Smooth muscle cell (in vitro differentiated cells): ENCODE measurements at regions not wholly inside any gene's neighbourhood (a gene's known extent, or its start where the extent isn't known, plus 50 kb on each side); places are given as distances from the start of the nearest gene placed in this dataset.

ENCODE experiments used
- DNase-seq: peaks from one replicate; lab custom pipeline; 2025; ENCODE audit not compliant: unreplicated experiment; lab: John Stamatoyannopoulos, UW
- H2AFZ ChIP-seq: fragments of 200-600 bp; sonication (generic); 2 replicates; pipeline ENCODE4 v1.6.0; 2016; ENCODE audit warnings: antibody characterized with exemption, low read depth, mild to moderate bottlenecking
- H3F3A ChIP-seq: fragments of 200-600 bp; sonication (generic); 2 replicates; pipeline ENCODE4 v1.6.0; 2017; ENCODE audit warnings: antibody characterized with exemption, low read depth
- H3K27ac ChIP-seq: fragments of 200-600 bp; sonication (generic); 2 replicates; pipeline ENCODE4 v1.5.1; 2016; ENCODE audit warnings: low read depth, mild to moderate bottlenecking
- H3K27me3 ChIP-seq: fragments of 200-600 bp; sonication (generic); 2 replicates; pipeline ENCODE4 v1.6.1; 2016; ENCODE audit warnings: low read depth, mild to moderate bottlenecking
- H3K36me3 ChIP-seq: fragments of 200-600 bp; sonication (generic); 2 replicates; pipeline ENCODE4 v1.5.1; 2016; ENCODE audit warnings: low read depth
- H3K4me1 ChIP-seq: fragments of 200-600 bp; sonication (generic); 2 replicates; pipeline ENCODE4 v1.5.1; 2016; ENCODE audit warnings: low read depth
- H3K4me2 ChIP-seq: fragments of 200-600 bp; sonication (generic); 2 replicates; pipeline ENCODE4 v1.6.0; 2016; ENCODE audit warnings: mild to moderate bottlenecking
- H3K4me3 ChIP-seq: fragments of 200-600 bp; sonication (generic); 2 replicates; pipeline ENCODE4 v1.5.1; 2016; ENCODE audit warnings: mild to moderate bottlenecking
- H3K79me2 ChIP-seq: fragments of 200-600 bp; sonication (generic); 2 replicates; pipeline ENCODE4 v1.6.0; 2016; ENCODE audit warnings: low read depth, mild to moderate bottlenecking
- H3K9ac ChIP-seq: fragments of 200-600 bp; sonication (generic); 2 replicates; pipeline ENCODE4 v1.6.0; 2016; ENCODE audit warnings: low read depth
- H3K9me3 ChIP-seq: fragments of 200-600 bp; sonication (generic); replicated peaks from 2 replicates; pipeline ENCODE4 v1.5.1; 2016; ENCODE audit warnings: low read depth
- H4K20me1 ChIP-seq: fragments of 200-600 bp; sonication (generic); 2 replicates; pipeline ENCODE4 v1.6.0; 2016; ENCODE audit warnings: low read depth
- CTCF ChIP-seq: fragments of 200-600 bp; sonication (generic); IDR thresholded peaks from 2 replicates; pipeline ENCODE4 v1.5.1; 2017; ENCODE audit warnings: borderline replicate concordance, mild to moderate bottlenecking, antibody characterized with exemption; ENCODE audit not compliant: insufficient read depth, poor library complexity, severe bottlenecking
- WGBS: methylation state at CpG from one replicate; pipeline ENCODE4 v1.1.7; 2016; ENCODE audit warnings: low lambda C conversion rate; 5-methylcytosine and 5-hydroxymethylcytosine counted together

DNA sequence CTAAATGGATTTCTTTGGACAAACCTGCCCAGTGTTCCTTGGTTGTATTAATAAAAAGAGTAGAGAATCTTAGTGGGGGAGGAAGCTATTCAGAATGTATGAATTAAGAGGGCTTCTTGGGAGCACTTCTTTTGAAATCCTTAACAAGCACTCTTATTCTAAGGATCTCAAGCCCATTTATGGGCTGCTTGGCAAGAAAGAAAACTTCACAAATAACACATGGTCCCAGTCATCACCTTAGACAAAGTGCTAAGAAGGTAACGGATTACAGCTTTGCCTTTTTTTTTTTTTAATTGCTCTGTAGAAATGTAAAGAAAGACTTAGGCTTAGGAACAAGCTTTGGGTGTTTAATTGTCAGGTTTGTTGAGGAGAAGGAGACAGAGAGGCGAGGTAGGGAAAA lies 76.6 kb upstream of the IPO9 start:
- peak overlapping the region; percentile 69 for H3K4me2 ChIP-seq
- no peak for TF ChIP-seq CTCF
- H3K4me1 ChIP-seq, result peaks cover 92% of the 10 kb centered on the region
- no peak overlapping the region for H2AFZ ChIP-seq
- no peak overlapping the region for H3K9ac ChIP-seq
- H3K9me3 ChIP-seq, result no peaks in the 10 kb centered on the region
- WGBS, result 80% methylated on average over 2 of the region's 2 CpGs
- H3K79me2 ChIP-seq, result peaks cover 79% of the 10 kb centered on the region
- DNase-seq, result no peak
- peaks cover 27% of the 10 kb centered on the region for H4K20me1 ChIP-seq
- H3F3A ChIP-seq, result peaks cover 39% of the 10 kb centered on the region
- H3K27me3 ChIP-seq, result no peaks in the 10 kb centered on the region
- peak overlapping the region; percentile 84 for H3K27ac ChIP-seq
- no peak overlapping the region for H3K4me3 ChIP-seq
- H3K36me3 ChIP-seq, result no peaks in the 10 kb centered on the region

DNA sequence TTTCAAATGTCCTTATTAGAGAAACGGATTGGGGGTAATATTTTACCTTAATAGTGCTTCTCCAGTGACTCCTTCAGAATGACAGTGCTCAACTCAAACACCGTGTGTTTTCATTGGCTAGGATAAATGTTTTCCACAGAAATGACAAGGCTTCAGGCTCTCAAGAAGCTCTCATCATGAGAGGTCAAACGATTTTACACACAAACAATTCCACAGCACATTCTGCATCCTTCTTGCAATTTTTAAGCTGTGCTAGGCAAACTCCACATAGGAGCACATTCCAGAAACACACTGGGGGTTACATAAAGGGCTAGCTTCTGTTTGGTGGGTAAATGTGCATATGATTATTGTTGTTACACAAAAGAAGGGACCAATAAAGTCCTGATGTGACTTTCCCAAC lies 75.5 kb upstream of the IPO9 start:
- DNase-seq, result no peak
- H3K27ac ChIP-seq, result peak overlapping the region; percentile 86
- no peak overlapping the region for H2AFZ ChIP-seq
- peaks cover 85% of the 10 kb centered on the region for H3K79me2 ChIP-seq
- H3K9ac ChIP-seq, result no peak overlapping the region
- H3K36me3 ChIP-seq, result no peaks in the 10 kb centered on the region
- peaks cover 22% of the 10 kb centered on the region for H4K20me1 ChIP-seq
- no peak for TF ChIP-seq CTCF
- H3K27me3 ChIP-seq, result no peaks in the 10 kb centered on the region
- no peak overlapping the region for H3K4me3 ChIP-seq
- H3F3A ChIP-seq, result peaks cover 39% of the 10 kb centered on the region
- 80% methylated on average over 3 of the region's 3 CpGs for WGBS
- H3K9me3 ChIP-seq, result no peaks in the 10 kb centered on the region
- H3K4me2 ChIP-seq, result no peak overlapping the region
- H3K4me1 ChIP-seq, result peaks cover 81% of the 10 kb centered on the region

DNA sequence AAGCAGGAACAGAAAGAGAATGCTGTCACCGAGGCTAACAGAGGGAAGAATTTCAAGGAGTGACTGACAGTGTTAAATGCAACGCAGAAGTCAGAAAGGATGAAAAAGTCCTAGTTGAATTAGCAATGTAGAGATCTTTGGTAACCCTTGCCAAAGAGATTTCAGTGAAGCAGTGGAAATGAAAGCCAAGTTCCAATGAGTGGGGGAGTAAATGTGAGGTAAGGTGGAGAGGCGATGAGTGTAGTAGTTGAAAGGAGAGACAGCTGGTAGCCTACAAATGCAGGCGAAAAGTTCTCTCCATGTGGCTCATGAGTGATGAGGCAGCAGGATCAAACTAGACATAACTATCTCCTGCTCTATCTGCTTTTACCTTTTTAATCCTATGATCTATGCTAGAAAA lies 74.6 kb upstream of the IPO9 start:
- Histone ChIP-seq H3K27ac (peak overlapping the region; percentile 86), H3F3A (peaks cover 35% of the 10 kb centered on the region), H3K36me3 (no peaks in the 10 kb centered on the region), H4K20me1 (peaks cover 27% of the 10 kb centered on the region), H3K4me2 (peak overlapping the region; percentile 25), H3K4me1 (peaks cover 80% of the 10 kb centered on the region), H3K4me3 (no peak overlapping the region), H3K79me2 (peaks cover 85% of the 10 kb centered on the region), H3K9ac (no peak overlapping the region), H3K27me3 (no peaks in the 10 kb centered on the region), H2AFZ (no peak overlapping the region), H3K9me3 (no peaks in the 10 kb centered on the region)
- DNase-seq, result no peak
- no peak for TF ChIP-seq CTCF
- WGBS, result 78% methylated on average over 4 of the region's 4 CpGs

DNA sequence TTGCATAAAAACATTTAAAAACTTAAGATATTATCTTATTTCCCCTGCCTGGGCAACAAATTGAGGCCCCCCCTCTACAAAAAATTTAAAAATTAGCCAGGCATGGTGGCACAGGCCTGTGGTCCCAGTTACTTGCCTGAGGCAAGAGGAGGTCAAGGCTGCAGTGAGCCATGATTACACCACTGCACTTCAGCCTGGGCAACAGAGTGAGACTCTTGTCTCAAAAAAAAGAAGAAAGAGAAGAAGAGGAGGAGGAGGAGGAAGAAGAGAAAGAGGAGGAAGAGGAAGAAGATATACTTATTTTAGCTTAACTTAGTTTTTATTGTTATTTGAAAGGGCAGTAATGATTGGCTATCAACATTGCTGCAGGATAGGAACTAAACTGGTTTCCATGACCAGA lies 73.8 kb upstream of the IPO9 start:
- H2AFZ ChIP-seq, result no peak overlapping the region
- TF ChIP-seq CTCF, result no peak
- no peaks in the 10 kb centered on the region for H3K36me3 ChIP-seq
- no peaks in the 10 kb centered on the region for H3K27me3 ChIP-seq
- H3K4me1 ChIP-seq, result peaks cover 80% of the 10 kb centered on the region
- peak overlapping the region; percentile 64 for H3K4me2 ChIP-seq
- H4K20me1 ChIP-seq, result peaks cover 34% of the 10 kb centered on the region
- DNase-seq, result no peak
- peaks cover 31% of the 10 kb centered on the region for H3F3A ChIP-seq
- H3K79me2 ChIP-seq, result peaks cover 85% of the 10 kb centered on the region
- no peak overlapping the region for H3K9ac ChIP-seq
- H3K9me3 ChIP-seq, result no peaks in the 10 kb centered on the region
- H3K27ac ChIP-seq, result peak overlapping the region; percentile 86
- no peak overlapping the region for H3K4me3 ChIP-seq
